HG03159 (cell line): ENCODE measurements at regions not wholly inside any gene's neighbourhood (a gene's known extent, or its start where the extent isn't known, plus 50 kb on each side); places are given as distances from the start of the nearest gene placed in this dataset.

Experiments
- ATAC-seq: cut with Tn5 transposase; IDR thresholded peaks from one replicate; pipeline ENCODE4 v1.9.1; 2021; ENCODE audit warnings: mild to moderate bottlenecking, moderate library complexity; ENCODE audit not compliant: unreplicated experiment

DNA sequence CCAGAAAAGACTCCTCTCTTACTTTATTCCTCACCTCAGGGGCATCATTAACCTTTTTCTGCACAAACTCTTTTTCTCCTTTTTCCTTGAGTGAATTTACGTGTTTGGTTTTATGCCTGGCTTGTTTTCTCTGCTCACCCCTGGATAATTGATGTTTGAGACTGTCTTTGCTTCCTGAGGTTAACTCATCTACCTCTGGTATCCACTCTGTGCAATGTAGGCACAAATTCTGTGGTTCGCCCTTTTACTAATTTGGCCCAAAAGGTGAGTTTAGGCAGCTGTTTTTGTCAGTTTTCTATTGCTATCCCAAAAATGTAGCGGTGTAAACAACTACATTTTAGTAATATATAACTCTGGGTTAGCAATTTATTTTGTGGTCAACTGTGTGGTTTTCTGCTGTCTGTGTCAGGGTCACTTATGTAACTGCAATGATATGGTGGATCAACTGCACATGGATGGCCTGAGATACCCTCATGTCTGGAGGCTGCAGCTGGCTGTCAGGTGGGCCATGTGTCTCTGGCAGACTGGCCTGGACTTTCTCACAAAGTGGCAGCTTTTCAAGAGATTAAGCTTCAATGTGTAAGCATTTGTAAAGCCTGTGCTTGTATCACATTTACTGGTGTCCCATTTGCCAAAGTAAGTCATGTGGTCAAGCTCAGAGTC, 329.7 kb downstream of the FSIP2 start:
- peak; percentile 48 for ATAC-seq

DNA sequence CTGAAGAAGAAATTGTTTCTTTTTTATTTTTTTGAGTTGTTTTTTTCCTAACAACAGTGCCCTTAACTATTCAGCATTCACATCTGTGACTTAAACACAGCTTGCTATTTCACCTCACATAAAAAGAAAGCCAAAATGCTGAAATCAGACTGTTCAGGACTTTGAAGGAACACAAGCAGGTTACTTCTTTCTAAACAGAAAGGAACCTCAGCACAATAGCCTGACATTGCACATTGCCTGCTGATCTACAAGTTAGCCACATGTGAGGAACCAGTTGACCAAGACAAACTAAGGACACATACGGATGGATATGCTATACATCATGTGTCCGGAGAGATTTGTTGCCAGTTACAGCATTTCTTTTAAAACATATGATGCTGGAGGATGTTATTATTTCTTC, 331.1 kb downstream of the FSIP2 start:
- ATAC-seq = no peak

DNA sequence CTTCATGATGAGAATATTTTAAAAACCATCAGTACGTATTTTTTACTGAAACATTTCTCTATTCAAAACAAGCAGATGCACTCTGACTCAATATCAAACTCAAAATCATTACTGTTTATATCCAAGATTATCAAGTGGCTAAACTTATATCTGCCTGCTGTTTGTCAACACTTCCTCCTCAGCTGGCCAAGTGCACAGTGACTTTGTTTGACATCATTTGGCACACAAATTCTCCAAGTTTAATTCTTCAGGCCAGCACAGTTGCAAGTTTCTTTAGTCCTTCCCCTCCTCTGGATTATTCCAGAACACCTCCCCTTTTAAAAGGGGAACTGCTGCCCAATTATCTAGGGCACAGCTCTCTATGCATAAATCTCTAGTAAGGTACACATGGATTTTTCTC, 346.6 kb downstream of the FSIP2 start:
- no peak for ATAC-seq

DNA sequence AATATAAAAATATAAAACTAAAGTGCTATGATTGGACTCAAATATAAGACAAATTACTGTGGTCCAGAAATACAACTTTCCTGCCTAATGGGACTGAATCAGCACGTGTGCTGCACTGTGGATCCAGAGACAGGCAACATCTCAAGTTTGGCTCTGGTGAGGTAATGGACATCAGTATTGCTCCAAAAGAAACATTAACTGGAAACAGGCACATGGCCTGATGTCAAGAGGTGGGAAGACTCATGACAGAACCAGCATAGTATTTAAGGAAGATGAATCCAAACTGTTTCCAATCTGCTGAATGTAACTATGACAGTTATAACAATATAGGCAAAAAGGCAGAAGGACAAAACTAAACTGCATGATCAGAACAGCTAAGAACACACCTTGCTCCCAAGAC, 354.6 kb downstream of the FSIP2 start:
- no peak for ATAC-seq

DNA sequence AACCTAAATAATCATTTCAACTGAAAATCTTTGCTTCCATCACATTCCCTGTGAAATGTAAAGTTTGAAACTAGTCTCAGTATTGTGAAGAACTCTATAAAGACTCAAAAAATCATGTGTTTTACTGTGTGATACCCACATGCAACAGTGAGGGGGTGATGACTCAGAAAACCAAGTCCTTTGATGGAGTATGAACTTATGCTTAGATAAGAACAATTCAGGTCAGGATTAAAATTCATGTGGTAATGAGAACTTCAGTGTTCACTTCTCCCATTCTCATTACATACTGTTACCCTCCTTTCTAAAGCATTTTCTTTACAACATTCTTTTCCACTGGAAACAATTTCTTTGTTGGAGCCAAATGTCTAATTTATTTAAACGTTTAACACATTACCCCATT, 360.2 kb downstream of the FSIP2 start:
- ATAC-seq = no peak

DNA sequence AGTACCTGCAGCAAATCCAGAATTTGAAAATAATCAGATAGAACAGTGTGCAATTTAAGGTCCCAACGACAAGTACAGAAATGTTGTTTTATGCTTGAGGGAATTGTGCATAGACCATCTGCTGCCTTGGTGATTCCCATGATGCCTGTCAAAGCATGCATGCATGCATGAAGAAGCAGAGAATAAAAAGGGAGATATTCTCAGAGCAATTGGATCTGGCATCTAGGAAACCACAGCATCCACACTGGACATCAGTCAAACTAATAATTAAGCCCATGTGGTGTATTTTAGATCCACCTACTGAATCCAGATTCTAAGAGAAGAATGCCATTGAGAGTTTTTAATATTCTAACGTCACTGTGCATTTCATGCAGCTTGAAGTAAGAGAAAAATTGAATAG, 361.2 kb downstream of the FSIP2 start:
- ATAC-seq = no peak

DNA sequence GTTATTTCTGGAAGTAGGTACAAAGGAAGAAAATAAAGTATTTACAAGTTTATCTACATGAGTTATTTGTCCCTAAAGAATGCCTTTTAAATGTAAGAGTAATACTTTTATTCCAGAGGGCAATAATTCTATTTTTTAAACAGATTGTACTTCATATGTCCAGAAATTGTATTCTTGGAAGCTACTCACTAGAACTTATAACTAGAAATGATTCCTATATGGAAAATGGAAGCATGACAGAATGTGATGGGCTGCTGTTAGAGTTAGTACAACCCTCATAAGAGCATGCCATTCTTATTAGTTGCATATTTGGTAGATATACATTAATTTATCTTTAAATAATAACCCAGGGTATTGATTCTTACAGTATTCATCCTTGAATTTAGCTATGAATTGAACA, 362.0 kb downstream of the FSIP2 start:
- no peak for ATAC-seq

DNA sequence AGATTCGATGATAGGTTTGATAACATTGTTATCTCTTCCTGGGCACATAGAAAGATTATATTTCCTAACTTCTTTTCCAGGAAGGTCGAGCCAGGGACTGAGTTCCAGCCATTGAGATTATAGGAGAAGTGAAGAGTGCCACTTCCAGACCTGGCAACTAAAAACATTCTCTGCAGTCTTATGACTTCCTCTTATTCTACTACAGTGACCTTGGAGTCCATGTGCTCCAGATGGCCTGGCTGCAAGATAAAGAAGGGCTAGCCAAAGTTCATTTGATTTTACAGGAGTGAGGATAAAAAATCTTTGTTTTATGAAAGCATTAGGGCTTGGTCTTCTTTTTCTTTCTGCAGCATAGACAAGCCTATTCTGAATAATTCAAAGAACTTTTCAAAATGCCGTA, 363.0 kb downstream of the FSIP2 start:
- no peak for ATAC-seq

DNA sequence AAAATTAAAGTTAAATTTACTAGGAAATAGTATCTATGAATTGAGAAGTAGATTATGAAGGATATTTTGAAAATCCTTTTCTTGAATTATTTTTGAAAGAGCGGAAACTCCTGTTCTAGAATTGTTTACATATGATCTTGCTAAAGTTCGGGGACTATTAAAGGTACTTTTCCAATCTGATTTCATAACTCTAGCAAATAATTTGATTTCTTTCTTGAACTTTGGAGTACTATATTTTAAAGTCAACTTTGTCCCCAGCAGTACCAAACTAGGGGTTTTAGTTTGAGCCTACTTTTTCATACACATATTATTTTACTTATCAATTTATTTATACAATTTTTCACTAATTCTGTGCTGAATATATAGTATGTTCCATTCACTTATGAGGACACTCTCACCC, 364.7 kb downstream of the FSIP2 start:
- ATAC-seq = no peak

DNA sequence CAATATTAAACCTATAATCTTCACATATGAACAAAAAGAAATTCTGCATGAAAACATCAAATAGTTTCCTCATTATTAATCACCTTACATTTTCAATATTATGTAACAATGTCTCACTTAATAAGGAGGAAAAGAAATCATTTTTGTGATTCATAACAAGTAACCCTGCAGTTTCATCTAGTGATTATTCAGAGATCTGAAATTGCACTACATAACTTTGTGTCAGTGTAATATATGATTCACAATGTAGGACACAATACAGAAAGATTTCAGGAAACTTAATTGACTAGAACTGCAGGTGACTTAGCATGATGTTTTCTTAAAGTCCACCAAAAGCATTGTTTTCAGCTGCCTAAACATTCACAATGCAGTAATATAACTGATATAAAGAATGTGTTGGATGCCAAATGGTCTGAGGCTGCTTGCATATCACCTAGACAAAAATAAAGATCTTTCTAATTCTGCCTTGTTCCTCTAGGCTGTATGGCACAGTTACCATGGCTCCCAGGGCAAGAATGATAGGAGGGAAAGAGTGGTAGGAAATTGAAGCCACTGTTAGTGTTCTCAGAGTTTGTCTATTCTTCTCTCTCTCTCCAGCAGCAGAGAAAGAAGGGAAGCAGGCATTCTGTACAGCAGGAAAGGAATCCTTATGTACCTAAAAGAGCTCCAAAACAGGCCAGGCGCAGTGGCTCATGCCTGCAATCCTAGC, 366.6 kb downstream of the FSIP2 start:
- ATAC-seq = no peak

DNA sequence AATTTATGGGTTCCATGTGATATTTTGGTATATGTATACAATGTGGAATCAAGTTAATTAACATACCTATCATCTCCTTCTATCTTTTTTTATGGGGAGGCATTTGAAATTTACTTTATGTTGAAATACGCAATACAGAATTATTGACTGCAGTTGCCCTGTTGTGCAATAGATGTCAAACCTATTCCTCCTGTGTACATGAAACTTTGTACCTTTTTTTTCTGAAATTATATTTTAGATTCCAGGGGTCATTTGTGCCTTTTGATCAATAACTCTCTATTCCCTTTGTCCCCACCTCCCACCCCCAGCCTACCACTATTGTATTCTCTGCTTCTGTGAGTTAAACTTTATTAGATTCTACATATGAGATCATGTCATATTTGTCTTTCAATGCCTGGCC, 369.9 kb downstream of the FSIP2 start:
- no peak for ATAC-seq

DNA sequence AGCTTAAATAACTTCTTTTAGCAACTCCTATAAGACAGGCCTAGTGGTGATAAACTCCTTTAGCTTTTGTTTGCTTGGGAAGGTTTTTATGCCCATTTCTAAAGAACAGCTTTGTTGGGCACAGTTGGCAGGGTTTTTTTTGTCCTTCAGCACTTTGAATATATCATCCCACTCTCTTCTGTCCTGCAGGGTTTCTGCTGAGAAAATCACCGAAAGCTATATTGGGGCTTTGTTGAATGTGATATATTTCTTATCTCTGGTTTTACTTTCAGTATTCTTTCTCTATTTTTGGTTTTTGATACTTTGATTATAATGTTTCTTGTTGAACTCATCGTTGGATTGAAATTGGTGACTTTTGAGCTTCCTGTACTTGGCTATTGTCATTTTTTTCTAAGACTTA, 372.8 kb upstream of the ZC3H15 start:
- no peak for ATAC-seq

DNA sequence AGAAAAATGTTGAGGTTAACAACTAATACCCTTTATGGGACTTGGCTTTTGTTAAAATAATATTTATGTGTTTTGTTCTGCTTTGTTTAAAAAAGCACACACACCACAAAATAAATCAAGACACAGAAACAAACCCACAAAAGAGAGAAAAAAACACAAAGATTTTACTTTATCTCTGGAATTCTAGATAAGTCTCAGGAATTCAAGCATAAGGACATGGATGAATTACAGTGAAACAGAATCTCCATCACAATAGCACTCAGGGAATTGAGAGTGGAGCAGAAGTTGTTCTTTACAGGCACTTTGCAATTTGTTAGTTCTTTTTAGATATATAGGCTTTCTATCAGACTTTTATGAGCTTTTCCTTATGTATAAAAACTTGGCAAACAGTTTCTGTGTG, 360.9 kb upstream of the ZC3H15 start:
- no peak for ATAC-seq

DNA sequence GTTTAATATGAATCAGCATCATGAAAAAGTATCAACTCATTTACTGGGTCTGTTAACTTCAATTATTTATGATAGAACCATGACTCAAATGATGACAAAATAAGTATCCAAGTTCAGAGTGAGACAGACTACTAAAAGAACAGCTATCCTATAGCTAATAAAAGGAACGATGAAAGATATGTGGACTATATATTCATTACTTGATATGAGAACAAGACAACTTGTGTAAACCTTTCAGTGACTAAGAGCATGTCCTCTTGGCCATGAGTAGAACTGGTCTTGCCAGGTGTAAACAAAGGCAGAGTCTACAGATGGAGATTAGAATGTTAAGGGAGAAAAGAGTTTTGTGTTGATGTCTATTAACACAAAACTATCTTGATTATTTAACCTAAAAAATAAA, 360.4 kb upstream of the ZC3H15 start:
- no peak for ATAC-seq

DNA sequence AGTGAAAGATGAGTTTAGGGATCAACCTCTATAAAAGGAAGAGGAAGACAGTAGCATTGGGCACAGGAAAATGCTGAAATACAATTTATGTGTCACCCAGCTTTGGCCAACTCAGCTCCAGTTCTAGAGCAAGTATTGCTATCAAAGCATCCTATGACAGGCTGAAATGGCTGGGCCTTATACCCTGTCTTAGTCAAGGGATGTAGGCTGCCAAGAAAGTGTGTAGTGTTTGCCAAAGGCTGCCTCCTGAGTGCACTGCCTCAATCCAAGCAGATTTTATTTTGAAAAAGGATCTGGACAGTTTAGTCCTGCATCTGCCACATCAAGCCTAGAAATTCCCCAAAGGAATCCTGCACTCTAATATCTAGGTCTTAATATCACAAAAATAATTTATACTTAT, 359.9 kb upstream of the ZC3H15 start:
- ATAC-seq = no peak

DNA sequence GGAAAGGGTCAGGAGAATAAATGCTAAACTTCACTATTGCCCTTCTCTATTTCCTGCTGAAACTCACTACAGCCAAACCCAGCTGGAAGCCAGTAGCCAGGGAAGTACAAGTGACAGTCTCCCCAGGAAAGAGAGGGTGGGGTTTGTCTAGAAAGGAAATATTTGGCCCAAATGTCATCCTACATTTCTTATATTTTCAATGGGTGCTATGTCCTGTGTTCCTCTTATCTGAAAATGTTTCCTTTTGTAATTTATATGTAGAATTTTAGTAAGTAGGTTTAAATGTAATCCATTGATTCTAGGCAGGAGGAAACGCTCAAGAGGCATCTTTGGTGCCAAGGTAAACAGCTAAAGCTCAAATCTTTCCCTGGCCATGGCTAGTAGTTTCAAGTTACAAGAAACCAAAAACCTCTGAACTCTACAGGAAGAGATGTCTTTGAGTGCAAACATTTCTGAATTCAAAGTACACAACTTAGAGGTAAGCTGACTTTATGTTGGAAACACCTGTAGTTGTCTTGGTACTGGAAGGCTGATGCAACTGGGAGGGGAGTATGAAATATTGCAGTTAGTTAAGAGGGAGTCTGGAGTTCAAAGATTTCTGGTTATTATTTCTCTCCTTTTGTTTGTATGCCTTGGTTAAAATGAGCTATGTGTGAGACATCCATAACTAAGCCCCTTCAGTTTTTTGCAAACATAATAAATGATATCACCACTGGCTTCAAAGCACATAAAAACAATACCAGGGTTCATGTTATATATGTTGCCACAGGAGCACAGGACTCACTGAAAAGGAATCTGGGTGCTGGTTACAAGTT, 356.1 kb upstream of the ZC3H15 start:
- no peak for ATAC-seq

DNA sequence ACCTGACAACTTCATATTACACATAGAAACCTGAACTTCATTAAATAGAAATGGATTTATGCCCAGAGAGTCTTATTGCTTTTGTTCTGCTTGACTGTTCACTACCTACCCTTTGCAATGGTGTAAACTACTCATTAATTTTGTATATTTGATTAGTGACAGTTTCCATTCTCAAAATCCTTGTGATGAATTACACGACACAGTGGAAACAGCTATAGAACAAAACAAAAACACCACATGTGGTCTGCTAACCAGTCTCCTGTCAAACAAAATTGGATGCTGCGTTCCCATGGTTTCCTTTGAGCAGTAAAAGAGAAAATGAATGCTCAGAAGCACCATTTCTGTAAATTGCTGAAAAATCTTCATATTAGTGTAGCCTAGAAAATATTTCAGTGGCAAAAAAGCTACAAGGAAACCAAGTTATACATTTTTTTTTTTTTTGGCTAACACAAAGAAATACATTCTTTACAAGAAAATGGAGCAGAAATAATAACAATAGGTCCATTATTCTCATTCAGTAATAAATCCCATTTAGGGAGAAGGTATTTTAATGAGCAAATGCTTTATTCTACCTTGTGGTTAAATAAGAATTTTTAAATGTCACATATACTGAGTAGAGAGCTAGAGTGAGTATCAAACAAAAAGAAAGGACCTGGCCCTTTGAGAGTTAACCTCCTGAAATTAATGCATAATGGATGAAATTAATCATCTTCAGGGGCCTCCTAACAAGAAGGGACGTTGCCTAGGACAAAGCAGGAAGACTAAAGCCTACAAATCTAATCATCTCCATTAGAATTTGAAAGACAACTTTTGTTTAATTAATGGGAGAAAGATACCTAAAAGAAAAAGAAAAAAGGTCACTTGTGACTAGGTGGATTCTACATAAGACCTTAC, 355.1 kb upstream of the ZC3H15 start:
- ATAC-seq = no peak

DNA sequence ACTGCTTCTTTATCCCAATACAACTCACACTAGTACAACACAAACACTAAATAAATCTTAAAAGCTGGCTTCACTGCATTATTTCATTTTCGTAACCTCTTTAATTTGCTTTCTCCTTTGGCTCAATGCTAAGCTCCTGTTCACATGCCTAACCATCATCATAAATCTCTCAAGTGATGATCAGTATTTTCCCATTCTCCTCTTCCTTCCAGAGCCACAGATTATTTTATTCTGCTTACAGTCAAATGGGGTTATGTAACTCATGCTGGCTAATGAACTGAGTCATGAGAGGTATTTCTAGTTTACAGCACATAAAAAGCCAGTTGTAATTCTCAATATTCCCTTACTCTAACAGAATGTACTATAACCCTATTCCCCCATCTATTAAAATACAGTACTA, 350.4 kb upstream of the ZC3H15 start:
- ATAC-seq = no peak

DNA sequence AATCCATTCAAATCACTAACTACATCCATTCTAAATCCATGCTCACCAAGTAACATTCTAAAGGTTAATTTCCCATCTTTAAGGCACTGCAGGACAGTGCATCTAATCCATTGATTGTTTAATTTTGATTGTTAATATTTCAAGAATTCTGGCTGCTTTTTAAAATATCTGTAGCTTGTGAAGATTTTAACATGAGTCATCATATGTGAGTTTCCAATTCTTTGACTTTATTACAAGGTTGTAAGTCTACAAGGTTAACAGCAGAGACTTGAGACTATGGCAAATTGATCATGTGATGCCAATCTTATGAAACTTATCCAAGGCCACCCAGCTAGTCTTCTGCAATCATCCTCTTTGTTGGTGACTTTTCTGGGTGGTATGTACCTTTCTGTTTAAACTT, 349.2 kb upstream of the ZC3H15 start:
- ATAC-seq = no peak

DNA sequence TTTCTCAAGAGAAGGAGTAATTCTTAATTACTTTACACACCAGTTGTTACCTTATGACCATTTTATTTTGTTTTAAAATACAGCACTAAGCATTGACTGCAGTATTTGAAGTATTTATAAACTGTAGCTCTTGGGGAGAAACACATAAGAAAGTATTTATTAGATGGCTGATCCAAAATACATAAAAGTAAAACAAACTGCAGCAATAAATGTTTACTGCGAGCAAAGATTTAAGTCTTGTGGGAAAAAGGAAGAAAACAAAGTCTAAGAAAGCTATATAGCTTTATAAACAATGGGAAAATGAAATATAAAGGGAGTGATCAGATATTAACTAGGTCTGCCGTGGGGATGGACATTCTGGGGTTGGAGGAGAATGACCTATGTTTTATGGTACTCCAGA, 347.2 kb upstream of the ZC3H15 start:
- ATAC-seq = no peak

DNA sequence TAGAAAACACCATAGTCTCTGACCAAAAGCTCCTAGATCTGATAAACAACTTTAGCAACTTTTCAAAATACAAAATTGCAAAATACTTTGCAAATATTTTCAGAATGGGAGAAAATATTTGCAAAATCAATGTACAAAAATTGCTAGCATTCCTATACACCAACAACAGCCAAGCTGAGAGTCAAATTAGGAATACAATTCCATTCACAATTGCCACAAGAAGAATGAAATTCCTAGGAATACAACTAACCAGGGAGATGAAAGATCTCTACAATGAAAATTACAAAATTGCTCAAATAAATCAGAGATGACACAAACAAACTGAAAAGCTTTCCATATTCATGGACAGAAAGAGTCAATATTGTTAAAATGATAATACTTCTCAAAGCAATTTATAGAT, 327.0 kb upstream of the ZC3H15 start:
- no peak for ATAC-seq
